ENCODE measurements at regions not wholly inside any gene's neighbourhood (a gene's known extent, or its start where the extent isn't known, plus 50 kb on each side); places are given as distances from the start of the nearest gene placed in this dataset.

DNA sequence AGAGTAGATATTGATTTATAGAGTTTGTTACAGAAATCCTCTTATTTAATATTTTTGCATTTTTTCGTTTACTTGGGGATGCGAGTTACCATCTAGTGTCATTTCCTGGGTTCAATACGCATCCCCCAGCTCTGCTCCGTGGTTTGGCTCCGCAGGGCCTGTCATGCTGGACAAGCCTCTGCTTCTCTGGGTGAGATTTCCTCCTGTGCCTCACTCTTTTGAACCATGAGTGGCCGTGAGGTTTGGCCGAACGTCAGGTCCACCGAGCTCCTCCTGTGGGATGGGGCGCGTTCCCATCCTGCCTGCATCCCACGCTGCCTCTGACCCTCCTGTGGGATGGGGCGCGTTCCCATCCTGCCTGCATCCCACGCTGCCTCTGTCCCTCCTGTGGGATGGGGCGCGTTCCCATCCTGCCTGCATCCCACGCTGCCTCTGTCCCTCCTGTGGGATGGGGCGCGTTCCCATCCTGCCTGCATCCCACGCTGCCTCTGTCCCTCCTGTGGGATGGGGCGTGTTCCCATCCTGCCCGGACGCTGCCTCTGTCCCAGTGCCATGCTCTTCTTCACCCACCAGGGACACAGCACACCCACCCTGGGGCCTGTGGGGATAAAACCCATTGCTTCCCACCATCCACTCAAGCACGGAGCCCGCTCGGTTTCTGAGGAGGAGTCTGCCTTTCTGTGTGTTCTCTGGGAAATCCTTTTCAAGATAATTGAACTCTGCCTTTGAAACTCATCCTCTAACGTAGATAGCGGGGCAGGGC lies 506.8 kb downstream of the BRD1 start:
- Histone ChIP-seq H3K4me3 (no peak overlapping the region), H3K27ac (no peak overlapping the region), H3K27me3 (no peaks in the 10 kb centered on the region), H3K9me3 (no peaks in the 10 kb centered on the region), H3K36me3 (no peaks in the 10 kb centered on the region), H3K4me1 (no peaks in the 10 kb centered on the region)
- DNase-seq (ENCODE audit: low spot score) = peak; percentile 52
- TF ChIP-seq, protein P1, sequence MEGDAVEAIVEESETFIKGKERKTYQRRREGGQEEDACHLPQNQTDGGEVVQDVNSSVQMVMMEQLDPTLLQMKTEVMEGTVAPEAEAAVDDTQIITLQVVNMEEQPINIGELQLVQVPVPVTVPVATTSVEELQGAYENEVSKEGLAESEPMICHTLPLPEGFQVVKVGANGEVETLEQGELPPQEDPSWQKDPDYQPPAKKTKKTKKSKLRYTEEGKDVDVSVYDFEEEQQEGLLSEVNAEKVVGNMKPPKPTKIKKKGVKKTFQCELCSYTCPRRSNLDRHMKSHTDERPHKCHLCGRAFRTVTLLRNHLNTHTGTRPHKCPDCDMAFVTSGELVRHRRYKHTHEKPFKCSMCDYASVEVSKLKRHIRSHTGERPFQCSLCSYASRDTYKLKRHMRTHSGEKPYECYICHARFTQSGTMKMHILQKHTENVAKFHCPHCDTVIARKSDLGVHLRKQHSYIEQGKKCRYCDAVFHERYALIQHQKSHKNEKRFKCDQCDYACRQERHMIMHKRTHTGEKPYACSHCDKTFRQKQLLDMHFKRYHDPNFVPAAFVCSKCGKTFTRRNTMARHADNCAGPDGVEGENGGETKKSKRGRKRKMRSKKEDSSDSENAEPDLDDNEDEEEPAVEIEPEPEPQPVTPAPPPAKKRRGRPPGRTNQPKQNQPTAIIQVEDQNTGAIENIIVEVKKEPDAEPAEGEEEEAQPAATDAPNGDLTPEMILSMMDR (IDR thresholded peaks at IDR 0.05) = no peak

DNA sequence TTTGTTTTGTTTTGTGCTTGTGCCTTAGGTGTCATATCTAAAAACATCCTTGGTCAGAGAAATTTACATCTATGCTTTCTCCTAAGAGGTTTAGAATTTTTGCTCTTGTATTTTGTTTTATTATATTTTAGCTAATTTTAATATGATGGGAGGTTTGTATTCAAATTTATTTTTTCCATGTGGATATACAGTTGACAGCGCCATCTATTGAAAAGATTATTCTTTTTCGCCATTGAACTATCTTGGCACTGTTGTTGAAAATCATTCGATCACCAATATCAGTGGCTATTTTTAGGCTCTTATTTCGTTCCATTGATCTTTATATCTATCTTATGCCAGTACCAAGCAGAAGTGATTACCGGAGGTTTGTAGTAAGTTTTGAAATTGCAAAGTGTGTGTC lies 510.3 kb downstream of the BRD1 start:
- TF ChIP-seq, protein P1 (IDR thresholded peaks at IDR 0.05) = no peak
- no peaks in the 10 kb centered on the region for H3K4me1 ChIP-seq
- no peak overlapping the region for H3K4me3 ChIP-seq
- no peaks in the 10 kb centered on the region for H3K9me3 ChIP-seq
- no peaks in the 10 kb centered on the region for H3K36me3 ChIP-seq
- DNase-seq (ENCODE audit: low spot score) = no peak
- H3K27me3 ChIP-seq = no peaks in the 10 kb centered on the region
- H3K27ac ChIP-seq = no peak overlapping the region

DNA sequence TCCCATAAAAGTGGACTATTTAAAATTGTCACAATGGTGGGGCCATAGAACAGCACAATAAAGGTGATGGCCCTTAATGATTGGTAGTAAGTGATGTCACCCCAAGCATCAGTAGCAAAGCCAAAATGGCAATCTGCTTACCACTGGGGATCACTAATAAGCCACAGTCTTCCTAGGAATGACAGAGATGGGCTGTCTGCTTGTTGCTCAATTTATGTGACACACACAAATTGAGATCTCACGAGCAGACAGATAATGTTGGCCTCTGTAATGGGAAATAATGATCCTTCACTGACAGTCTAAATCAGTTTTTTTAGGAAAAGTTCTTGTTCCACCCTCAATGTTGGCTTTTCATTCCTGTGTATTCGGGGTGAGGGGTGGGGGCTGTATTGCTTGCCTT lies 515.1 kb downstream of the BRD1 start:
- Histone ChIP-seq H3K27me3 (no peaks in the 10 kb centered on the region), H3K9me3 (no peaks in the 10 kb centered on the region), H3K36me3 (no peaks in the 10 kb centered on the region), H3K4me1 (no peaks in the 10 kb centered on the region), H3K4me3 (no peak overlapping the region), H3K27ac (no peak overlapping the region)
- TF ChIP-seq, protein P1 (IDR thresholded peaks at IDR 0.05) = no peak
- peak; percentile 38 for DNase-seq (ENCODE audit: low spot score)

DNA sequence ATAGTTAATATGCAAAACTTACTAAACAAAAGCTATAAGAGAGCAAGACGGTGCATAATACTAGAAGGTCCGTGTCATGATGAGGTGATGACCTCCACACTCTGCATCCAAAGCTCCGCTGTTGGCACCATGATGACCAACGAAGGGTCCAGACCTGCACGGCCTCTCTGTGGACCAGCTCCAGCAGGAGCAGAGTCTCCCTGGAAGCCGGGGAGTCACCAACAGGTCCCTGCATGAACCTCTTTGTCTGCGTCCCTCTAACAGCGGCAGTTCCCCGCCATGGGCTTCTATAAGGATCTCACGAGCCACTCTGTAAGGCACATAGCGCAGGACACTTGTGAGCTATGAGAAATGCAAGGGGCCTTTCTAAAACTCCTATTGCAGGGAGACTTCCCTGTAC lies 517.3 kb downstream of the BRD1 start:
- Histone ChIP-seq H3K4me3 (no peak overlapping the region), H3K36me3 (no peaks in the 10 kb centered on the region), H3K9me3 (no peaks in the 10 kb centered on the region), H3K4me1 (no peaks in the 10 kb centered on the region), H3K27me3 (peaks cover 0 to 8% of the 10 kb centered on the region in 2 donors), H3K27ac (no peak overlapping the region)
- TF ChIP-seq, protein P1 (IDR thresholded peaks at IDR 0.05) = no peak
- peak; percentile 9 for DNase-seq (ENCODE audit: low spot score)

DNA sequence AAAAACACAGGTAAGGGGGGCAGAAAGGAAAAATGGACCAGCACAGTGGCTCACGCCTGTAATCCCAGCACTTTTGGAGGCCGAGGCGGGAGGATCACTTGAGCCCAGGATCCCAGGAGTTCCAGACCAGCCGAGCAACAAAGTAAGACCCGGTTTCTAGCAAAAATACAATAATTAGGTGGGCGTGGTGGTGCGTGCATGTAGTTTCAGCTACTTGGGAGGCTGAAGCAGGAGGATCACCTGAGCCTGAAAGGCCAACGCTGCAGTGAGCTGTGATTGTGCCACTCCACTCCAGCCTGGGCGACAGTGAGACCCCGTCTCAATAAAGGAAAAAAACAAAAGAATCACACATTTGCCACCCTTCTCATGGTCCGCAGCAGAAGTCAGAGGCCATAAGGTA lies 519.4 kb downstream of the BRD1 start:
- H3K36me3 ChIP-seq = no peaks in the 10 kb centered on the region
- H3K27ac ChIP-seq = no peak overlapping the region
- DNase-seq (ENCODE audit: low spot score) = peak; percentile 11
- H3K27me3 ChIP-seq = peaks cover 0 to 9% of the 10 kb centered on the region in 2 donors
- TF ChIP-seq, protein P1 (IDR thresholded peaks at IDR 0.05) = no peak
- H3K9me3 ChIP-seq = no peaks in the 10 kb centered on the region
- H3K4me1 ChIP-seq = no peaks in the 10 kb centered on the region
- no peak overlapping the region for H3K4me3 ChIP-seq

DNA sequence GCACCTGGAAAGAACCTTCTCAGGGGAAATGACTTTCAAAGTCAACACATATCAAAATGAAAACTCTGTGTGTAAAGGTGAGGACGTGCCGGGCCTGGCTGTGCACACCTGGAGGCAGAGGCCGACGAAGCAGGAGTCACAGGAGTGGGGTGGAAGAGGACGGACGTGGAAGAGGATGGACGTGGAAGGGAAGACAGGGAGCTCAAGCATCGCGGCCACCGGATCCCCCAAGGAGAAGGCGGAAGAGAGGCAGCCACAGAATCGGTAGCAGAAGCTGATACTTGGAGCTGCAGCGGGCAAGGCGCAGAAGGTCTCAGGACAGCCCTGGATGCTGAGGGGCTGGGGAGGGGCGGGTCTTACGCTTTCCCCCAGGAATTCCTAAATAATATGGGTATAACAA lies 519.8 kb downstream of the BRD1 start:
- Histone ChIP-seq H3K9me3 (no peaks in the 10 kb centered on the region), H3K27ac (no peak overlapping the region), H3K27me3 (peaks cover 0 to 9% of the 10 kb centered on the region in 2 donors), H3K36me3 (no peaks in the 10 kb centered on the region), H3K4me3 (no peak overlapping the region), H3K4me1 (no peaks in the 10 kb centered on the region)
- no peak for DNase-seq (ENCODE audit: low spot score)
- TF ChIP-seq, protein P1 (IDR thresholded peaks at IDR 0.05) = no peak

Data from right atrium auricular region (tissue), 2 donors.